ELF-1 (cell line): ENCODE measurements at regions not wholly inside any gene's neighbourhood (a gene's known extent, or its start where the extent isn't known, plus 50 kb on each side); places are given as distances from the start of the nearest gene placed in this dataset.
A peak's percentile ranks its signal among the peaks of the same experiment; 100 is the strongest.
"Not testable (repeated sequence)": the region's sequence is repeated elsewhere in the genome, so short reads cannot be mapped to it uniquely, and the experiment has no call there.

Source experiments
- DNase-seq: peaks from one replicate; pipeline ENCODE4 v3.0.0-alpha.2; 2016; ENCODE audit warnings: low read depth, low spot score

- no peak for DNase-seq
Measured at GRCh38 chr22:22168941-22169867, 75.4 kb upstream of the VPREB1 start.

- DNase-seq = no peak
Measured at GRCh38 chr22:22168190-22168940, 76.2 kb upstream of the VPREB1 start.

- no peak for DNase-seq
Measured at GRCh38 chr22:22167791-22168189, 76.8 kb upstream of the VPREB1 start.

- DNase-seq = no peak
Measured at GRCh38 chr22:22166941-22167713, 77.5 kb upstream of the VPREB1 start.

GRCh38 chr22:22165936-22166710 lies 78.5 kb upstream of the VPREB1 start:
- DNase-seq = no peak

- DNase-seq = no peak
Measured at GRCh38 chr22:22164541-22165272, 79.9 kb upstream of the VPREB1 start.

GRCh38 chr22:22161924-22162851 lies 82.4 kb upstream of the VPREB1 start:
- DNase-seq = no peak

GRCh38 chr22:22160768-22161167 lies 83.8 kb upstream of the VPREB1 start:
- DNase-seq = not testable (repeated sequence)

- DNase-seq = no peak
Measured at GRCh38 chr22:22159384-22159783, 85.2 kb upstream of the VPREB1 start.

- DNase-seq = no peak
Measured at GRCh38 chr22:22158965-22159364, 85.6 kb upstream of the VPREB1 start.

- DNase-seq = no peak
Measured at GRCh38 chr22:22158207-22158816, 86.3 kb upstream of the VPREB1 start.

- no peak for DNase-seq
Measured at GRCh38 chr22:22157348-22157725, 87.2 kb upstream of the VPREB1 start.

- DNase-seq = peak; percentile 60
Measured at GRCh38 chr22:22156716-22157347, 87.8 kb upstream of the VPREB1 start.

- DNase-seq = no peak
Measured at GRCh38 chr22:22156348-22156715, 88.3 kb upstream of the VPREB1 start.

GRCh38 chr22:22155607-22156006 lies 89.0 kb upstream of the VPREB1 start:
- no peak for DNase-seq

- no peak for DNase-seq
Measured at GRCh38 chr22:22155146-22155545, 89.4 kb upstream of the VPREB1 start.

- no peak for DNase-seq
Measured at GRCh38 chr22:22154040-22154439, 90.5 kb upstream of the VPREB1 start.

- DNase-seq = no peak
Measured at GRCh38 chr22:22151308-22151707, 93.3 kb upstream of the VPREB1 start.

GRCh38 chr22:22150457-22150856 lies 94.1 kb upstream of the VPREB1 start:
- no peak for DNase-seq
